ENCODE measurements at regions not wholly inside any gene's neighbourhood (a gene's known extent, or its start where the extent isn't known, plus 50 kb on each side); places are given as distances from the start of the nearest gene placed in this dataset.
"Not testable (repeated sequence)": the region's sequence is repeated elsewhere in the genome, so short reads cannot be mapped to it uniquely, and the experiment has no call there.

GRCh38 chr1:121558034-121558433 is 373.3 kb downstream of the SRGAP2C start:
- H3K4me3 Mint-ChIP-seq; H3K27me3 Mint-ChIP-seq; CTCF ChIA-PET; H3K36me3 Mint-ChIP-seq (ENCODE audit: low read depth); intact Hi-C loops (cut with micrococcal nuclease); ATAC-seq (ENCODE audit: low read depth); H3K4me1 Mint-ChIP-seq; DNase-seq; H3K9me3 Mint-ChIP-seq; POLR2A ChIA-PET; H3K27ac Mint-ChIP-seq: not testable (repeated sequence)

GRCh38 chr1:121558514-121558913 is 373.7 kb downstream of the SRGAP2C start:
- H3K36me3 Mint-ChIP-seq (ENCODE audit: low read depth), result no peaks in the 10 kb centered on the region
- CTCF ChIA-PET, result no interaction called here
- intact Hi-C loops (cut with micrococcal nuclease), result no loop called here
- no peaks in the 10 kb centered on the region for H3K27me3 Mint-ChIP-seq
- TF ChIP-seq, protein P1, sequence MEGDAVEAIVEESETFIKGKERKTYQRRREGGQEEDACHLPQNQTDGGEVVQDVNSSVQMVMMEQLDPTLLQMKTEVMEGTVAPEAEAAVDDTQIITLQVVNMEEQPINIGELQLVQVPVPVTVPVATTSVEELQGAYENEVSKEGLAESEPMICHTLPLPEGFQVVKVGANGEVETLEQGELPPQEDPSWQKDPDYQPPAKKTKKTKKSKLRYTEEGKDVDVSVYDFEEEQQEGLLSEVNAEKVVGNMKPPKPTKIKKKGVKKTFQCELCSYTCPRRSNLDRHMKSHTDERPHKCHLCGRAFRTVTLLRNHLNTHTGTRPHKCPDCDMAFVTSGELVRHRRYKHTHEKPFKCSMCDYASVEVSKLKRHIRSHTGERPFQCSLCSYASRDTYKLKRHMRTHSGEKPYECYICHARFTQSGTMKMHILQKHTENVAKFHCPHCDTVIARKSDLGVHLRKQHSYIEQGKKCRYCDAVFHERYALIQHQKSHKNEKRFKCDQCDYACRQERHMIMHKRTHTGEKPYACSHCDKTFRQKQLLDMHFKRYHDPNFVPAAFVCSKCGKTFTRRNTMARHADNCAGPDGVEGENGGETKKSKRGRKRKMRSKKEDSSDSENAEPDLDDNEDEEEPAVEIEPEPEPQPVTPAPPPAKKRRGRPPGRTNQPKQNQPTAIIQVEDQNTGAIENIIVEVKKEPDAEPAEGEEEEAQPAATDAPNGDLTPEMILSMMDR (IDR thresholded peaks at IDR 0.05), result no peak
- DNase-seq (no peak), ATAC-seq (ENCODE audit: low read depth) (no peak)
- POLR2A ChIA-PET, result interaction anchor here (0.6 kb wide), 1 partner anchor 42 kb away, joined by 3 read pairs; no protein-coding TSS in a partner anchor
- H3K9me3 Mint-ChIP-seq, result no peaks in the 10 kb centered on the region
- H3K27ac Mint-ChIP-seq, result no peak overlapping the region
- no peaks in the 10 kb centered on the region for H3K4me1 Mint-ChIP-seq
- H3K4me3 Mint-ChIP-seq, result no peak overlapping the region

- no peaks in the 10 kb centered on the region for H3K9me3 Mint-ChIP-seq
- intact Hi-C loops (cut with micrococcal nuclease), result no loop called here
- H3K27ac Mint-ChIP-seq, result no peak overlapping the region
- POLR2A ChIA-PET, result no interaction called here
- H3K4me1 Mint-ChIP-seq, result no peaks in the 10 kb centered on the region
- H3K27me3 Mint-ChIP-seq, result no peaks in the 10 kb centered on the region
- no peak overlapping the region for H3K4me3 Mint-ChIP-seq
- DNase-seq (no peak), ATAC-seq (ENCODE audit: low read depth) (no peak)
- H3K36me3 Mint-ChIP-seq (ENCODE audit: low read depth), result no peaks in the 10 kb centered on the region
- CTCF ChIA-PET, result no interaction called here
- TF ChIP-seq, protein P1 (IDR thresholded peaks at IDR 0.05), result no peak
Observed at GRCh38 chr1:121566346-121566745, 381.6 kb downstream of the SRGAP2C start.

GRCh38 chr1:121569428-121569827 is 384.7 kb downstream of the SRGAP2C start:
- ATAC-seq (ENCODE audit: low read depth) (no peak), DNase-seq (no peak)
- POLR2A ChIA-PET, result no interaction called here
- CTCF ChIA-PET, result no interaction called here
- TF ChIP-seq, protein P1 (IDR thresholded peaks at IDR 0.05), result no peak
- no peak overlapping the region for H3K27ac Mint-ChIP-seq
- intact Hi-C loops (cut with micrococcal nuclease), result no loop called here
- no peak overlapping the region for H3K4me3 Mint-ChIP-seq
- no peaks in the 10 kb centered on the region for H3K27me3 Mint-ChIP-seq
- no peaks in the 10 kb centered on the region for H3K9me3 Mint-ChIP-seq
- H3K36me3 Mint-ChIP-seq (ENCODE audit: low read depth), result no peaks in the 10 kb centered on the region
- no peaks in the 10 kb centered on the region for H3K4me1 Mint-ChIP-seq

DNA sequence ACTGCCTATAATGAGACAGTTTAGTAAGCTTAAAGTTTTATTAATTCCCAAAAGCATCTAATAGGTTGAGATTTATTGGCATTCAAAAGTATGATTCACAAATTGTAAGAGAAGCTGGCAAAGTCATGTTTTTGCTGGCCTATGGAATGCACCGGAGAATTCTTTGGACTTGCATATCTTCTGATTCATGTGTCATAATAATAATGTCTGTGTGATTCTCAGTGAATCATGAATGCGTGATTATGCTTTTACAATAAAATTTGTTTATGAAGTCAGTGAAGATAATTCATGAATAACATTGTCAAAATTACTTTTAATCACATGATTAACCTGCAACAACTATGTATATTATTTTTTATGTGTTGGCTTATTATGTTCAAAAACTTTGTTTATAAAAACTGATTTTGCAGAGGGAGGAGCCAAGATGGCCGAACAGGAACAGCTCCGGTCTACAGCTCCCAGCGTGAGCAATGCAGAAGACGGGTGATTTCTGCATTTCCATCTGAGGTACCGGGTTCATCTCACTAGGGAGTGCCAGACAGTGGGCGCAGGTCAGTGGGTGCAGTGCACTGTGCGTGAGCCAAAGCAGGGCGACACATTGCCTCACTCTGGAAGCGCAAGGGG is 389.2 kb downstream of the SRGAP2C start:
- H3K4me1 Mint-ChIP-seq; H3K27me3 Mint-ChIP-seq; CTCF ChIA-PET; intact Hi-C loops (cut with micrococcal nuclease); H3K9me3 Mint-ChIP-seq; POLR2A ChIA-PET; H3K36me3 Mint-ChIP-seq (ENCODE audit: low read depth); ATAC-seq (ENCODE audit: low read depth); H3K27ac Mint-ChIP-seq; DNase-seq; H3K4me3 Mint-ChIP-seq: not testable (repeated sequence)

- intact Hi-C loops (cut with micrococcal nuclease); POLR2A ChIA-PET; H3K9me3 Mint-ChIP-seq; H3K36me3 Mint-ChIP-seq (ENCODE audit: low read depth); H3K4me1 Mint-ChIP-seq; DNase-seq; CTCF ChIA-PET; H3K4me3 Mint-ChIP-seq; H3K27ac Mint-ChIP-seq; ATAC-seq (ENCODE audit: low read depth); H3K27me3 Mint-ChIP-seq: not testable (repeated sequence)
Observed at GRCh38 chr1:121574505-121574899, 389.7 kb downstream of the SRGAP2C start.

DNA sequence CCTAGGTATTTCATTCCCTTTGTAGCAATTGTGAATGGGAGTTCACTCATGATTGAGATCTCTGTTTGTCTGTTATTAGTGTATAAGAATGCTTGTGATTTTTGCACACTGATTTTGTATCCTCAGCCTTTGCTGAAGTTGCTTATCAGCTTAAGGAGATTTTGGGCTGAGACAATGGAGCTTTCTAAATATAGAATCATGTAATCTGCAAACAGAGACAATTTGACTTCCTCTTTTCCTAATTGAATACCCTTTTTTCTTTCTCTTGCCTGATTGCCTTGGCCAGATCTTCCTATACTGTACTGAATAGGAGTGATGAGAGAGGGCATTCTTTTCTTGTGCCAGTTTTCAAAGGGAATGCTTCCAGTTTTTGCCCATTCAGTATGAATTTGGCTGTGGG is 398.1 kb downstream of the SRGAP2C start:
- H3K4me1 Mint-ChIP-seq; H3K27ac Mint-ChIP-seq; ATAC-seq (ENCODE audit: low read depth); CTCF ChIA-PET; intact Hi-C loops (cut with micrococcal nuclease); H3K36me3 Mint-ChIP-seq (ENCODE audit: low read depth); H3K27me3 Mint-ChIP-seq; DNase-seq; H3K4me3 Mint-ChIP-seq; POLR2A ChIA-PET: not testable (repeated sequence)
- peaks cover 13% of the 10 kb centered on the region for H3K9me3 Mint-ChIP-seq

Data from activated B cell treated with CpG ODN at 0.5 μM for 24 hours (primary cell).